ENCODE measurements at regions not wholly inside any gene's neighbourhood (a gene's known extent, or its start where the extent isn't known, plus 50 kb on each side); places are given as distances from the start of the nearest gene placed in this dataset.

DNA sequence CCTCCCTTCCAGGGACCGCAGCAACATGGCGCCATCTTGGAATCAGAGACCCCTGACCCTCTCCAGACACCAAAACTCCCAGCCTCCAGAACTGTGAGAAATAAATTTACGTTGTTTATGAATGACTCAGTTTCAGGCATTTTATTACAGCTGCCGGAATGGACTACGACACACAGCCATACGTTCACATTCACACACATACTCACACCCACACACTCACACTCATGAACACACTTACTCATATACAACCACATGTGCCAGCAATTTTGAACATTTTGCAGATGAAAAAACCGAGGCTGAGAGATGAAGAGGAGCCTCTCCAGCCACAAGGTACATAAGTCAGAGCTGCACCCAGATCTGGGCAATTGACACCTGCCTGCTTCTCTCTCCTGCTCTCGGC lies 151.0 kb upstream of the RAB4A start:
- H3K4me1 ChIP-seq (ENCODE audit: control insufficient read depth in 2 of 2, insufficient read depth in 2 of 2, low read length in 2 of 2): peaks cover 4 to 6% of the 10 kb centered on the region in 2 donors
- no peaks in the 10 kb centered on the region for H3K27me3 ChIP-seq (ENCODE audit: control insufficient read depth in 2 of 2, insufficient read depth in 2 of 2, low read length in 2 of 2)
- no peaks in the 10 kb centered on the region for H3K9me3 ChIP-seq (ENCODE audit: control insufficient read depth in 2 of 2, low read length in 2 of 2)
- no peak overlapping the region for H3K9ac ChIP-seq (ENCODE audit: low read depth in 1 of 2, low read length in 2 of 2)
- H3K36me3 ChIP-seq (ENCODE audit: control insufficient read depth in 2 of 2, insufficient read depth in 2 of 2, low read length in 2 of 2): no peaks in the 10 kb centered on the region
- H3K4me3 ChIP-seq (ENCODE audit: low read length in 2 of 2): no peak overlapping the region
- H3K27ac ChIP-seq (ENCODE audit: low read depth in 2 of 2, low read length in 2 of 2): no peak overlapping the region

DNA sequence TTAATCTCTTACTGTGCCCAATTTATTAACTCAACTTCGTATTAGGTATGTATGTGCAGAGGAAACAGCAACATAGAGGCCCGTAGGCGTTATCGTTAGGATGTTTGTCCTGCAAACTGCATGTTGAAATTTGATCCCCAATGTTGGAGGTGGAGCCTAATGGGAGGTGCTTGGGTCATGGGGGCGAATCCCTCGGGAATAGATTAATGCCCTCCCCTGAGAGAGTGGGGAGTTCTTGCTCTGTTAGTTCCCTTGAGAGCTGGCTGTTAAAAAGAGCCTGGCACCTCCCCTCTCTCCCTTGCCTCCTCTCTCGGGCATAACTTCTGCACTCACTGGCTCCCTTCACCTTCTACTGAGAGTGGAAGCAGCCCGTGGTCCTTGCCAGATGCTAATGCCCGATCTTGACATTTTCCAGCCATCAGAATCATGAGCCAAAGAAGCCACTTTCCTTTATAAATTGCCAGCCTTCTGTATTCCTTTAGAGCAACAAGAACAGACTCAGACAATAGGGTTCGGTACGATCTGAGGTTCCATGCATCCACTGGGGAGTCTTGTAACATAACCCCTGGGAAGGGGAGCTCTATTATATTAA lies 149.0 kb upstream of the RAB4A start:
- no peaks in the 10 kb centered on the region for H3K27me3 ChIP-seq (ENCODE audit: control insufficient read depth in 2 of 2, insufficient read depth in 2 of 2, low read length in 2 of 2)
- H3K9me3 ChIP-seq (ENCODE audit: control insufficient read depth in 2 of 2, low read length in 2 of 2): no peaks in the 10 kb centered on the region
- H3K9ac ChIP-seq (ENCODE audit: low read depth in 1 of 2, low read length in 2 of 2): no peak overlapping the region
- no peak overlapping the region for H3K4me3 ChIP-seq (ENCODE audit: low read length in 2 of 2)
- no peak overlapping the region for H3K27ac ChIP-seq (ENCODE audit: low read depth in 2 of 2, low read length in 2 of 2)
- H3K36me3 ChIP-seq (ENCODE audit: control insufficient read depth in 2 of 2, insufficient read depth in 2 of 2, low read length in 2 of 2): no peaks in the 10 kb centered on the region
- peaks cover 4 to 6% of the 10 kb centered on the region in 2 donors for H3K4me1 ChIP-seq (ENCODE audit: control insufficient read depth in 2 of 2, insufficient read depth in 2 of 2, low read length in 2 of 2)

DNA sequence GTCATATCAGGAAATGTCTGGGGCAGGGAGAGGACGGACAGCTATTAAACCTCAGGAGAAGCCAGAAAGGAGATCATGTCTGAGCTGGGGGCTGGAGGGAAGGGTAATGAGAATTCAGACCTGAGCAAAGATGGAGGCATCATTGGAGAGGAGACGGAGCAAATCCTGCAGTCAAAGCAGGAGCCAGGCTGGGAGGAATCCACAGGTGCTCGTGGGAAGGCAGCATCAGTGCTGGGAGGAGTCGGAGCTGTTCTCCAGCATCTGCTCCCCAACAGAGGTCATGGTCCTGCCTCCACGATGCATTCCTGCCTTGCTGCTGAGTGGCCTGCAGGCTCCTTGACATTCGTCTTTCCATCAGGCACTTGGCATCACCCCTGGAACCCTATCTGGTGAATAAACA lies 148.3 kb upstream of the RAB4A start:
- Histone ChIP-seq H3K9ac (ENCODE audit: low read depth in 1 of 2, low read length in 2 of 2) (no peak overlapping the region), H3K4me1 (ENCODE audit: control insufficient read depth in 2 of 2, insufficient read depth in 2 of 2, low read length in 2 of 2) (peaks cover 4% of the 10 kb centered on the region in 2 donors), H3K4me3 (ENCODE audit: low read length in 2 of 2) (no peak overlapping the region), H3K36me3 (ENCODE audit: control insufficient read depth in 2 of 2, insufficient read depth in 2 of 2, low read length in 2 of 2) (no peaks in the 10 kb centered on the region), H3K27me3 (ENCODE audit: control insufficient read depth in 2 of 2, insufficient read depth in 2 of 2, low read length in 2 of 2) (no peaks in the 10 kb centered on the region), H3K9me3 (ENCODE audit: control insufficient read depth in 2 of 2, low read length in 2 of 2) (no peaks in the 10 kb centered on the region), H3K27ac (ENCODE audit: low read depth in 2 of 2, low read length in 2 of 2) (no peak overlapping the region)

DNA sequence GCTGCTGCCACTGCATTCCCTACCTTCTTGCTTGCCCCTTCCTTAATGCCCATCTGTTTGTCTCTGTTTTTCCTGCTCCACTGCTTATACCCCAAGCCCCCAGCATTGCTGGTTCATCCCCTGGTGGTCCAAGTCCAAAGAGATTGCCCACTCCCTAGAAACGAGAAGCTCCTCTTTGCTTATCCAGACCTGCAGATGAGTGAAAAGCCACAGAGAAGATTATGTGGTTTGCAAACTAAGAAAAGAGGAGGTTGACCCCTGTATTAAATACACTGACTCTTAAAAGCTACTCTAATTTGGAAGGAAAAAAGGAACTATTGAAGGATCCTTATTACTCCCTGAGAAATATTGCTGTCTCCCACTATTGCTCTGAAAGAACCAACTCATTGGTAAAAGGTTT lies 146.8 kb upstream of the RAB4A start:
- H3K36me3 ChIP-seq (ENCODE audit: control insufficient read depth in 2 of 2, insufficient read depth in 2 of 2, low read length in 2 of 2): no peaks in the 10 kb centered on the region
- peaks cover 3 to 4% of the 10 kb centered on the region in 2 donors for H3K4me1 ChIP-seq (ENCODE audit: control insufficient read depth in 2 of 2, insufficient read depth in 2 of 2, low read length in 2 of 2)
- no peaks in the 10 kb centered on the region for H3K9me3 ChIP-seq (ENCODE audit: control insufficient read depth in 2 of 2, low read length in 2 of 2)
- H3K9ac ChIP-seq (ENCODE audit: low read depth in 1 of 2, low read length in 2 of 2): no peak overlapping the region
- H3K27me3 ChIP-seq (ENCODE audit: control insufficient read depth in 2 of 2, insufficient read depth in 2 of 2, low read length in 2 of 2): no peaks in the 10 kb centered on the region
- H3K4me3 ChIP-seq (ENCODE audit: low read length in 2 of 2): no peak overlapping the region
- no peak overlapping the region for H3K27ac ChIP-seq (ENCODE audit: low read depth in 2 of 2, low read length in 2 of 2)

DNA sequence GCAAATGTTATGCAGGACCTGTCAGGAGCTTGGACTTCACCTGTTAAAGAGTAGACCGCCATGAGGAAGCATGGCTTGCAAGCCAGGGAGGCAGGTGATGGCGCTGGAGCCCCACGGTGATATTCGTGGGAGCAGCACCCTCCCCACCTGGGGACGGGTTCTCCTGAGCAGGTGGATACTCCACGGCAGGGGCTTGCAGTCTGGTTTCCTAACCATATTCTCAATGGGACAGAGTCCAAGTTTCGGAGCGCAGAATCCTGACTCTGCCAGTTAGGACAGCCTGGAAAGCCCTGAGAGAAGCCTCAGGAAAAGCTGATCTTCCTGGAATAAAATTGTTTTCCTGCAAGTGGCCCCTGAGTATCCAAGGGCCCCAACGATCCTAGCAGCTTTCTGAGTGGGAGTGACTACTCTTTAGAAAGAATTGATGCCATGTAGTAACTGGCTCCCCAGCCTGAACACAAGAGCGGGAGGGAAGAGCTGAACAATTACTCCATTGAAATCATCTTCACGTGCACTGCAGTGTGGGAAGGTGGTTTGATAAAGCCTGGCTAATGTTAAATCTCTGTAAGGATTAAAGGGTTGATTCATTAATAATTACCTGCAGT lies 146.3 kb upstream of the RAB4A start:
- Histone ChIP-seq H3K27me3 (ENCODE audit: control insufficient read depth in 2 of 2, insufficient read depth in 2 of 2, low read length in 2 of 2) (no peaks in the 10 kb centered on the region), H3K9ac (ENCODE audit: low read depth in 1 of 2, low read length in 2 of 2) (no peak overlapping the region), H3K4me1 (ENCODE audit: control insufficient read depth in 2 of 2, insufficient read depth in 2 of 2, low read length in 2 of 2) (peaks cover 8 to 9% of the 10 kb centered on the region in 2 donors), H3K27ac (ENCODE audit: low read depth in 2 of 2, low read length in 2 of 2) (no peak overlapping the region), H3K36me3 (ENCODE audit: control insufficient read depth in 2 of 2, insufficient read depth in 2 of 2, low read length in 2 of 2) (no peaks in the 10 kb centered on the region), H3K4me3 (ENCODE audit: low read length in 2 of 2) (no peak overlapping the region), H3K9me3 (ENCODE audit: control insufficient read depth in 2 of 2, low read length in 2 of 2) (no peaks in the 10 kb centered on the region)

DNA sequence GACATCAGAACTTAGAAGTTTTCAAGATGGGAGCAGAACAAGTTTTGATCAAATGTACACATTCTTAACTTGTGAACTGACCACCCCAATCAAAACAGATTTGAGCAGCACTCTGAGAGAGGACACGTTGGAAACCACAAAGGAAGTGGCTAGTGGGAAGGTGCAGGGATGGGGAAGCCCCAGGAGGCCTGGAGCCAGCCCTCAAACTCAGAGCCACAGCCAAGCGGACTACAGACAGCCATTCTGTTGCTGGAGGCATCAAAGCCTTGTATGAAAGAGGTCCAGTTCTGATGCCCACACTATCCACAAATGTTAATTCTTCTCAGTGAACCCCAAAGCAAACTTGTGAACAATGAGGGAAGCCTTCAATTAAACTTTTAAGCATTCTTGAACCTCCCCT lies 143.6 kb upstream of the RAB4A start:
- Histone ChIP-seq H3K9me3 (ENCODE audit: control insufficient read depth in 2 of 2, low read length in 2 of 2) (no peaks in the 10 kb centered on the region), H3K36me3 (ENCODE audit: control insufficient read depth in 2 of 2, insufficient read depth in 2 of 2, low read length in 2 of 2) (no peaks in the 10 kb centered on the region), H3K27me3 (ENCODE audit: control insufficient read depth in 2 of 2, insufficient read depth in 2 of 2, low read length in 2 of 2) (no peaks in the 10 kb centered on the region), H3K9ac (ENCODE audit: low read depth in 1 of 2, low read length in 2 of 2) (no peak overlapping the region), H3K4me1 (ENCODE audit: control insufficient read depth in 2 of 2, insufficient read depth in 2 of 2, low read length in 2 of 2) (peaks cover 23 to 25% of the 10 kb centered on the region in 2 donors), H3K4me3 (ENCODE audit: low read length in 2 of 2) (no peak overlapping the region), H3K27ac (ENCODE audit: low read depth in 2 of 2, low read length in 2 of 2) (no peak overlapping the region)

DNA sequence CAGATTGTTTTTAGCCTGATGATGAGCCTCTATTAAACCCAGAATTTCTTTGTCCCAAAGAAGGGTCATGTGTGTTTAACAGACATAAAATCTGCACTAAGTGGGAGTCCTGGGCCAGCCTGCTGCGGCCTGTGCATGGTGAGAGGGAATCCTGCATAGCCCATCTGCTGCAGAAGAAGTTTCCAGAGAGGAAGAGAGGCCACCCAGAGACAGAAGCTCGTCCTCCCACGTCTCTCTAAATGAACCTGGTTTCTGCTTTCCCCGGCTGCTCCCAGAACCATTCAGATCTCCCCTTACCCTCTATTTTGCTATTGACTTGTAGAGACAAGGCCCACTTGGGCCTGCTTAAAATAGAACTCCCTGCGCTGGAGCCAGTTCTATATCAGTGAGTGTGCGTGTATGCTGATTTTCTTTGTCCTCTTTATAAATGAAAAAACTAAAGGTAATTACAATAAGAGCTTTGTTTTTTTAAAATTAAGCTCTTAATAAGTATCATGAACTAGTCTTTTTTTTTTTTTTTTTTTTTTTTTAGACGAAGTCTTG lies 142.8 kb upstream of the RAB4A start:
- no peaks in the 10 kb centered on the region for H3K27me3 ChIP-seq (ENCODE audit: control insufficient read depth in 2 of 2, insufficient read depth in 2 of 2, low read length in 2 of 2)
- no peaks in the 10 kb centered on the region for H3K36me3 ChIP-seq (ENCODE audit: control insufficient read depth in 2 of 2, insufficient read depth in 2 of 2, low read length in 2 of 2)
- no peaks in the 10 kb centered on the region for H3K9me3 ChIP-seq (ENCODE audit: control insufficient read depth in 2 of 2, low read length in 2 of 2)
- H3K9ac ChIP-seq (ENCODE audit: low read depth in 1 of 2, low read length in 2 of 2): no peak overlapping the region
- H3K4me1 ChIP-seq (ENCODE audit: control insufficient read depth in 2 of 2, insufficient read depth in 2 of 2, low read length in 2 of 2): peaks cover 23 to 25% of the 10 kb centered on the region in 2 donors
- no peak overlapping the region for H3K4me3 ChIP-seq (ENCODE audit: low read length in 2 of 2)
- H3K27ac ChIP-seq (ENCODE audit: low read depth in 2 of 2, low read length in 2 of 2): no peak overlapping the region

DNA sequence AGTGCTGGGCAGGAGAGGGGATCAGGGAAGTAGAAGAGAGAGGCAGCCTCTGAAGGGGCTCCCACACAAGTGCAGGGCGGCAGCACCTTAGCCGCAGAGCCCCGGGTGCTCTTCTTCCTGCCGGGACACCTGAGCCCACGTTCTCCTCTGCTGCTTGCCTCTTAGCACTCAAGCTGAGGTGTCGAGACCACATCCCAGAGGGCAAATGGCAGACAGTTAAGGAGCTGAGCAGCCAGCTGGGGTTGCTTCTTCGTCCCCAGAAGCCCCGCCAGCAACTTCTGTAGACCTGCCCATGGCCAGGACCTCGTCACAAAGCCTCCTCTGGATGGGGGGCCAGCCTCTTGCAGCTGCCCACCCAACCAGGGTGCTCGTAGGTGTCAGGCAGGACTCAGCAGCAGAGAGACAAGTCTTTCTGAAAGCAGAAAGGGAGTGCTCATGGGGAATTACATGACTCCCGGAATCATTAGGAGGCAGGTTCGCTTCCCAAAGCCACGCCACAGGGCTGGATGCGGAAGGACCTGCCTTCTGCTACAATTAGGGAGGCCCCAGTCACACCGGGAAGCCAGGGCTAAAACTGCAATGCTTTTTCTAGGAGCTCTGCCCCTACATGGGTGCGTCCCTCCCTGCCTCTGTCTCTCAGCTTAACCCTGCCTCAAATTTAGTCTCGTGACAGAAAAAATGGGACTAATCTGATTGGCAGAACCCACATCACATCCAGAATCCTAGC lies 141.4 kb upstream of the RAB4A start:
- Histone ChIP-seq H3K9me3 (ENCODE audit: control insufficient read depth in 2 of 2, low read length in 2 of 2) (no peaks in the 10 kb centered on the region), H3K27me3 (ENCODE audit: control insufficient read depth in 2 of 2, insufficient read depth in 2 of 2, low read length in 2 of 2) (no peaks in the 10 kb centered on the region), H3K27ac (ENCODE audit: low read depth in 2 of 2, low read length in 2 of 2) (peak overlapping the region; percentile 58 to 63), H3K4me1 (ENCODE audit: control insufficient read depth in 2 of 2, insufficient read depth in 2 of 2, low read length in 2 of 2) (peaks cover 23 to 25% of the 10 kb centered on the region in 2 donors), H3K9ac (ENCODE audit: low read depth in 1 of 2, low read length in 2 of 2) (peak overlapping the region in 1 of 2 donors; percentile 28), H3K4me3 (ENCODE audit: low read length in 2 of 2) (peak overlapping the region in 1 of 2 donors; percentile 16), H3K36me3 (ENCODE audit: control insufficient read depth in 2 of 2, insufficient read depth in 2 of 2, low read length in 2 of 2) (no peaks in the 10 kb centered on the region)

DNA sequence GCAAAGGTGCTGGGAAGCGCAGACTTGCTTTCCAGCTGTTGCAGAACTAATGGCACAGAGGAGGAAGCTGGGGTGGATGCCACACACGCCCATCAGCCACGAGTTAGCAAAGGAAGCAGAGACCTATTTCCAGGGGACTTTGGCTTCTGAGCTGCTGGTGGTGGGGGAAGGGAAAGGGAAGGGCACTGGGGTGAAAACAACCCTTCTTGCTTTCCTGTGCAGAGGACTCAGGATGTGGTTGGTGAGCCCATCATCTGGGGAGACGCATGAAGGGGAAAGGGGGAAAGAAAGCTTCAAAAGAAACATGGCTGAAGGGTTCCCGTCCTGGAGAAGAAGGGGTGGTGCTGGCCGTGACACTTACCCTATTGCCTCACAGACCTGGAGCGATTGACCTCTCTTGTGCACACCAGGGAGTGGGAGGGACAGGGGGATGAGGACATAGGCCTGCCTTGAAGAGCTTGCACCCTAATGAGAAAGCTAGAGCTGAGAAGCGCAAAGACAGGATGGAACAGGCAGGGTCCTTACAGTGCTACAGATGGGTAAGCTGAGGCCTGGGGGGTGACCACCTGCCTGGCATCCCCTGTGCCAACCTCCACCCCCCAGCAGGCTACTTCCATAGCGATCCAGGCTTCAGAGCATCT lies 140.8 kb upstream of the RAB4A start:
- Histone ChIP-seq H3K27me3 (ENCODE audit: control insufficient read depth in 2 of 2, insufficient read depth in 2 of 2, low read length in 2 of 2) (no peaks in the 10 kb centered on the region), H3K36me3 (ENCODE audit: control insufficient read depth in 2 of 2, insufficient read depth in 2 of 2, low read length in 2 of 2) (no peaks in the 10 kb centered on the region), H3K9ac (ENCODE audit: low read depth in 1 of 2, low read length in 2 of 2) (peak overlapping the region in 1 of 2 donors; percentile 28), H3K4me3 (ENCODE audit: low read length in 2 of 2) (peak overlapping the region in 1 of 2 donors; percentile 16), H3K27ac (ENCODE audit: low read depth in 2 of 2, low read length in 2 of 2) (peak overlapping the region; percentile 58 to 63), H3K9me3 (ENCODE audit: control insufficient read depth in 2 of 2, low read length in 2 of 2) (no peaks in the 10 kb centered on the region), H3K4me1 (ENCODE audit: control insufficient read depth in 2 of 2, insufficient read depth in 2 of 2, low read length in 2 of 2) (peaks cover 23 to 25% of the 10 kb centered on the region in 2 donors)
